IMR-90 (cell line): ENCODE measurements at regions not wholly inside any gene's neighbourhood (a gene's known extent, or its start where the extent isn't known, plus 50 kb on each side); places are given as distances from the start of the nearest gene placed in this dataset.
A peak's percentile ranks its signal among the peaks of the same experiment; 100 is the strongest.

Source experiments
- ATAC-seq: fragments of 200-7000 bp; cut with Tn5 transposase; 2 replicates; pipeline ENCODE4 v1.9.1; 2020; ENCODE audit warnings: low read depth, mild to moderate bottlenecking, moderate library complexity
- BruUV-seq: library from RNA; stranded (reverse); fragments of 400-500 nt; replicated peaks from 2 replicates; lab custom pipeline; 2021; lab: Mats Ljungman, UMichigan
- CTCF ChIA-PET: fragments of 300-600 bp; formaldehyde crosslinking; extraction: SDS; loops from one replicate; lab custom pipeline; 2021; ENCODE audit warnings: antibody characterized with exemption; lab: Yijun Ruan, JAX
- POLR2A ChIA-PET: fragments of 300-600 bp; sonication (Branson Sonifier 250); formaldehyde crosslinking; loops from one replicate; lab custom pipeline; 2022; ENCODE audit warnings: antibody characterized with exemption; ENCODE audit not compliant: unreplicated experiment; lab: Charles Lee
- DNase-seq: peaks from one replicate; pipeline ENCODE4 v3.0.0; 2013
- H2AFZ ChIP-seq: replicated peaks from 2 replicates; pipeline ENCODE3; 2013; ENCODE audit warnings: low read length, mild to moderate bottlenecking; ENCODE audit not compliant: poor library complexity
- H2AK5ac ChIP-seq: 2 replicates; pipeline ENCODE4 v1.6.1; 2013; ENCODE audit warnings: low read depth, low read length, inconsistent platforms
- H2AK9ac ChIP-seq: replicated peaks from 2 replicates; pipeline ENCODE3; 2013; ENCODE audit warnings: mild to moderate bottlenecking, low read depth, low read length, moderate library complexity; ENCODE audit not compliant: poor library complexity
- H2BK120ac ChIP-seq: 2 replicates; pipeline ENCODE4 v1.6.1; 2013; ENCODE audit warnings: low read depth, low read length, inconsistent platforms
- H2BK15ac ChIP-seq: 3 replicates; pipeline ENCODE4 v1.6.1; 2013; ENCODE audit warnings: low read depth, low read length, inconsistent platforms
- H2BK20ac ChIP-seq: 2 replicates; pipeline ENCODE4 v1.6.1; 2013; ENCODE audit warnings: low read depth, mild to moderate bottlenecking, inconsistent platforms, low read length, moderate library complexity
- H2BK5ac ChIP-seq: 2 replicates; pipeline ENCODE4 v1.6.1; 2013; ENCODE audit warnings: mild to moderate bottlenecking, low read depth, low read length, inconsistent platforms; ENCODE audit not compliant: poor library complexity, severe bottlenecking
- H3K14ac ChIP-seq: replicated peaks from 2 replicates; pipeline ENCODE4 v1.6.1; 2013; ENCODE audit warnings: low read depth, low read length, inconsistent platforms
- H3K18ac ChIP-seq: 2 replicates; pipeline ENCODE4 v1.6.1; 2013; ENCODE audit warnings: low read depth, low read length, control low read depth
- H3K23ac ChIP-seq: 2 replicates; pipeline ENCODE4 v1.6.1; 2013; ENCODE audit warnings: low read depth, low read length, inconsistent platforms
- H3K27ac ChIP-seq: 2 replicates; pipeline ENCODE4 v1.5.1; 2013; ENCODE audit warnings: mild to moderate bottlenecking, control low read depth, low read length; ENCODE audit not compliant: insufficient read depth
- H3K27me3 ChIP-seq: 2 replicates; pipeline ENCODE4 v1.6.1; 2013; ENCODE audit warnings: low read length; ENCODE audit not compliant: control insufficient read depth, insufficient read depth
- H3K36me3 ChIP-seq: 2 replicates; pipeline ENCODE4 v1.6.1; 2013; ENCODE audit warnings: low read length, mixed read lengths; ENCODE audit not compliant: control insufficient read depth, insufficient read depth
- H3K4ac ChIP-seq: 2 replicates; pipeline ENCODE4 v1.6.1; 2013; ENCODE audit warnings: low read depth, low read length, inconsistent platforms
- H3K4me1 ChIP-seq: 2 replicates; pipeline ENCODE4 v1.6.1; 2013; ENCODE audit warnings: low read length, mixed read lengths; ENCODE audit not compliant: control insufficient read depth, insufficient read depth
- H3K4me2 ChIP-seq: 2 replicates; pipeline ENCODE4 v1.6.1; 2013; ENCODE audit warnings: low read depth, mild to moderate bottlenecking, control low read depth, low read length, moderate library complexity
- H3K4me3 ChIP-seq: 2 replicates; pipeline ENCODE4 v1.5.1; 2013; ENCODE audit warnings: low read depth, mild to moderate bottlenecking, control low read depth, low read length, moderate library complexity; ENCODE audit not compliant: insufficient read depth
- H3K56ac ChIP-seq: 2 replicates; pipeline ENCODE4 v1.6.1; 2013; ENCODE audit warnings: low read length, inconsistent platforms; ENCODE audit not compliant: insufficient read depth; ENCODE audit errors: extremely low read depth
- H3K79me1 ChIP-seq, 2 experiments: 2 replicates each; pipeline ENCODE4 v1.6.1; 2013; ENCODE audit warnings: low read length in 2 of 2, inconsistent platforms in 1 of 2, low read depth in 1 of 2
- H3K9ac ChIP-seq: 2 replicates; pipeline ENCODE4 v1.6.1; 2013; ENCODE audit warnings: low read depth, low read length, control low read depth
- H3K9me1 ChIP-seq: 2 replicates; pipeline ENCODE4 v1.6.1; 2013; ENCODE audit warnings: low read length, inconsistent platforms; ENCODE audit not compliant: insufficient read depth
- H3K9me3 ChIP-seq: 2 replicates; pipeline ENCODE4 v1.6.1; 2013; ENCODE audit warnings: low read length; ENCODE audit not compliant: control insufficient read depth, insufficient read depth
- H4K20me1 ChIP-seq: 2 replicates; pipeline ENCODE4 v1.6.1; 2013; ENCODE audit warnings: low read length, inconsistent platforms; ENCODE audit not compliant: insufficient read depth
- H4K5ac ChIP-seq: 2 replicates; pipeline ENCODE4 v1.6.1; 2013; ENCODE audit warnings: mild to moderate bottlenecking, low read depth, low read length, control low read depth
- H4K8ac ChIP-seq, 2 experiments: 2 replicates each; pipeline ENCODE4 v1.6.1; 2013; ENCODE audit warnings: low read depth in 2 of 2, low read length in 2 of 2, control low read depth in 1 of 2, inconsistent platforms in 1 of 2
- H4K91ac ChIP-seq: 2 replicates; pipeline ENCODE4 v1.6.1; 2013; ENCODE audit warnings: low read depth, low read length, inconsistent platforms; ENCODE audit not compliant: insufficient read depth
- CEBPB ChIP-seq: IDR thresholded peaks from 2 replicates; pipeline ENCODE4 v1.6.1; 2012; ENCODE audit warnings: low read depth, low read length, improper control_type of control experiment
- MAFK ChIP-seq: IDR thresholded peaks from 2 replicates; pipeline ENCODE4 v1.6.1; 2012; ENCODE audit warnings: low read depth, low read length, improper control_type of control experiment
- MAZ ChIP-seq: IDR thresholded peaks from 2 replicates; pipeline ENCODE4 v1.6.1; 2012; ENCODE audit warnings: low read depth, mild to moderate bottlenecking, low read length, improper control_type of control experiment, moderate library complexity, borderline replicate concordance
- NFE2L2 ChIP-seq: fragments of 150-350 bp; IDR thresholded peaks from 2 replicates; pipeline ENCODE4 v1.6.1; 2016; ENCODE audit warnings: low read depth, mild to moderate bottlenecking, low read length
- RFX5 ChIP-seq: IDR thresholded peaks from 2 replicates; pipeline ENCODE4 v1.8.0; 2012; ENCODE audit warnings: low read depth, mild to moderate bottlenecking, low read length, moderate library complexity
- USF2 ChIP-seq: fragments of 150-350 bp; IDR thresholded peaks from 2 replicates; pipeline ENCODE4 v1.6.1; 2017; ENCODE audit warnings: mild to moderate bottlenecking, antibody characterized with exemption, low read length, low read depth
- WGBS, 2 experiments: methylation state at CpG; one replicate each; pipeline versions ENCODE4 v1.1.5 to v1.1.7; 2013; ENCODE audit warnings: missing lambda C conversion rate in 2 of 2; ENCODE audit not compliant: insufficient read length in 1 of 2; ENCODE audit errors: extremely low coverage in 2 of 2; 5-methylcytosine and 5-hydroxymethylcytosine counted together
- dilution Hi-C: fragments of 300-500 bp; cut with HindIII; formaldehyde crosslinking; loops from one replicate; pipeline ENCODE4 v1.14.3; 2018; ENCODE audit warnings: low sequenced_read_pairs; ENCODE audit not compliant: unreplicated experiment
- in situ Hi-C: fragments of 300-500 bp; cut with MboI; formaldehyde crosslinking; loops from 3 replicates; pipeline ENCODE4 v1.14.3; 2019; ENCODE audit warnings: low sequenced_read_pairs, inconsistent platforms, mixed read lengths
- intact Hi-C: fragments of 100-400 bp; cut with micrococcal nuclease; formaldehyde crosslinking; loops from 2 replicates; pipeline ENCODE4 v1.10.0; 2022

GRCh38 chr5:174583071-174583470 is 141.3 kb upstream of the MSX2 start:
- Histone ChIP-seq H4K20me1 (no peaks in the 10 kb centered on the region), H2AK5ac (no peak overlapping the region), H2AK9ac (no peak overlapping the region), H3K9me1 (no peaks in the 10 kb centered on the region), H3K4me3 (no peak overlapping the region), H3K14ac (no peak overlapping the region), H2AFZ (no peak overlapping the region), H3K56ac (no peak overlapping the region), H3K27me3 (no peaks in the 10 kb centered on the region), H3K36me3 (no peaks in the 10 kb centered on the region), H3K79me1 (no peaks in the 10 kb centered on the region), H3K9ac (no peak overlapping the region), H2BK20ac (no peak overlapping the region), H3K27ac (no peak overlapping the region), H4K5ac (no peak overlapping the region), H2BK120ac (no peak overlapping the region), H2BK5ac (no peak overlapping the region), H4K91ac (no peak overlapping the region), H2BK15ac (no peak overlapping the region), H3K4ac (no peak overlapping the region), H3K4me1 (peaks cover 4% of the 10 kb centered on the region; the same call in 1 of the 2 replicates), H3K4me2 (no peak overlapping the region), H3K9me3 (no peaks in the 10 kb centered on the region; the same call in 1 of the 2 replicates), H3K18ac (no peak overlapping the region), H3K23ac (no peak overlapping the region), H4K8ac (no peak overlapping the region)
- TF ChIP-seq MAZ, result no peak
- TF ChIP-seq MAFK, result no peak
- no peak for TF ChIP-seq CEBPB
- no peak for TF ChIP-seq RFX5
- no peak for TF ChIP-seq NFE2L2
- TF ChIP-seq USF2, result no peak
- peak; percentile 35; the same call in 1 of the 2 replicates for ATAC-seq
- in situ Hi-C loops (no loop called here), intact Hi-C loops (no loop called here), dilution Hi-C loops (no loop called here)
- BruUV-seq, result no TSS peak
- no peak for DNase-seq
- ChIA-PET POLR2A (interaction anchor here (0.5 to 0.7 kb wide), 2 partner anchors 29 to 125 kb away, joined by 6 read pairs; no protein-coding TSS in a partner anchor), CTCF (interaction anchor here (0.6 to 1.2 kb wide), 2 partner anchors 163 to 271 kb away, joined by 4 read pairs; no protein-coding TSS in a partner anchor)
- no CpG with 5 or more reads among the region's 4 CpGs for WGBS, 2 experiments
